RCC 7860 (cell line): ENCODE measurements at regions not wholly inside any gene's neighbourhood (a gene's known extent, or its start where the extent isn't known, plus 50 kb on each side); places are given as distances from the start of the nearest gene placed in this dataset.
A peak's percentile ranks its signal among the peaks of the same experiment; 100 is the strongest.

Experiments used
- DNase-seq: peaks from one replicate; pipeline ENCODE4 v3.0.0-alpha.2; 2015; ENCODE audit warnings: low spot score
- FAIRE-seq: peaks from 2 replicates; lab custom pipeline; 2012; peaks lifted over from hg19 to GRCh38; lab: Jason Lieb, UNC

GRCh38 chr14:65222440-65222858 lies 120.1 kb upstream of the MAX start:
- FAIRE-seq, result no peak

GRCh38 chr14:65223636-65224035 lies 121.3 kb upstream of the MAX start:
- no peak for DNase-seq
- FAIRE-seq, result no peak

More at GRCh38 chr14:65222440-65222858, 120.1 kb upstream of the MAX start:
- peak; percentile 9 for DNase-seq

GRCh38 chr14:65224799-65225198 lies 122.5 kb upstream of the MAX start:
- no peak for FAIRE-seq
- no peak for DNase-seq

GRCh38 chr14:65225299-65226159 lies 123.2 kb upstream of the MAX start:
- DNase-seq (peak; percentile 71), FAIRE-seq (peak; percentile 78)

GRCh38 chr14:65226824-65227604 lies 124.7 kb upstream of the MAX start:
- no peak for FAIRE-seq
- DNase-seq, result no peak

- FAIRE-seq (no peak), DNase-seq (no peak)
These were observed 126.1 kb upstream of the MAX start for GRCh38 chr14:65228436-65228835.

GRCh38 chr14:65228956-65229747 lies 126.8 kb upstream of the MAX start:
- no peak for DNase-seq
- FAIRE-seq, result no peak

- FAIRE-seq (no peak), DNase-seq (no peak)
These were observed 127.7 kb upstream of the MAX start for GRCh38 chr14:65229748-65230728.

- FAIRE-seq (no peak), DNase-seq (no peak)
These were observed 129.1 kb upstream of the MAX start for GRCh38 chr14:65231286-65231980.

GRCh38 chr14:65234752-65235361 lies 132.5 kb upstream of the MAX start:
- DNase-seq (no peak), FAIRE-seq (no peak)

GRCh38 chr14:65237023-65237814 lies 134.9 kb upstream of the MAX start:
- no peak for FAIRE-seq
- no peak for DNase-seq

- DNase-seq (peak; percentile 57), FAIRE-seq (no peak)
These were observed 135.6 kb upstream of the MAX start for GRCh38 chr14:65237941-65238340.

GRCh38 chr14:65238456-65238855 lies 136.1 kb upstream of the MAX start:
- peak; percentile 84 for FAIRE-seq
- DNase-seq, result peak; percentile 85

GRCh38 chr14:65239143-65239937 lies 137.0 kb upstream of the MAX start:
- FAIRE-seq (peak; percentile 4), DNase-seq (peak; percentile 83)

GRCh38 chr14:65239938-65240296 lies 137.6 kb upstream of the MAX start:
- no peak for DNase-seq
- no peak for FAIRE-seq

GRCh38 chr14:65241125-65241752 lies 138.9 kb upstream of the MAX start:
- no peak for FAIRE-seq
- no peak for DNase-seq

GRCh38 chr14:65242732-65243134 lies 140.4 kb upstream of the MAX start:
- DNase-seq, result no peak
- FAIRE-seq, result no peak
